ENCODE measurements at regions not wholly inside any gene's neighbourhood (a gene's known extent, or its start where the extent isn't known, plus 50 kb on each side); places are given as distances from the start of the nearest gene placed in this dataset.
"Not testable (repeated sequence)": the region's sequence is repeated elsewhere in the genome, so short reads cannot be mapped to it uniquely, and the experiment has no call there.

DNA sequence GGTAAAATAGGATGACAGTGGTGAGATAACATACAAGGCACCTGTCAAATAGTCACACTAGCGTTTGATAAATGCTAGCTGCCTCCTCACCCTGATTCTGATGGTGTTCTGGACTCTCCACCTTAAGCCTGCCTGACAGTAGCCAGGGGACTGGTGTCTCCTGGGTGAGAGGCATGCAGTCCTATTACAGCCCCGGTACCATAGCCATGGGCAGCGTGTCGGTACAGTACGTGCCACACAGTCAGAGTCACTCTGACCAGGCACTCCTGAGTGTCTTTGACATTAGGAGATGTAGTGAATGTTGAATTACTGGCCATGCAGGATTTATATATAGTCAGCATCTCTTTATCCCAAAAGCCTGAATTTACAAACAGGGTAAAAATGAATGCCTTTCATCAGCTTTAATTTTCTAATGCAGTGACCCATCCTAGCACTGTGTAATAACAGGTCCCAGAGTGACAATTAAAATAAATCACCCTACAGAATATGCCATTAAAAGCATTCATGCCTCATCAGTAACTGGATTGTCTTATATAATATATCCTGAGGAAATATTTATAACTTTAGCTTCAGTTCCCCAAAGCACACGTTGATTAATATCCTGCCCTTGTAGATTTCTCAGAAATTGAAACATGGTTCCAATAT is 760.3 kb upstream of the SOX11 start:
- no peak for ATAC-seq
- no peak overlapping the region for H3K27ac Mint-ChIP-seq

DNA sequence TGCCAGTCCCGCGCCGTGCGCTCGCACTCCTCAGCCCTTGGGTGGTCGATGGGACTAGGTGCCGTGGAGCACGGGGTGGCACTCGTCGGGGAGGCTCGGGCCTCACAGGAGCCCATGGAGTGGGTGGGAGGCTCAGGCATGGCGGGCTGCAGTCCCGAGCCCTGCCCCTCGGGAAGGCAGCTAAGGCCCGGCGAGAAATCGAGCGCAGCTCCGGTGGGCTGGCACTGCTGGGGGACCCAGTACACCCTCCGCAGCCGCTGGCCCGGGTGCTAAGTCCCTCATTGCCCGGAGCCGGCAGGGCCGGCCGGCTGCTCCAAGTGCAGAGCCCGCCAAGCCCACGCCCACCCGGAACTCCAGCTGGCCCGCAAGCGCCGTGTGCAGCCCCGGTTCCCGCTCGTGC is 756.9 kb upstream of the SOX11 start:
- H3K27ac Mint-ChIP-seq; DNase-seq; CTCF ChIA-PET; H3K4me1 Mint-ChIP-seq (ENCODE audit: low read depth); POLR2A ChIA-PET; H3K27me3 Mint-ChIP-seq (ENCODE audit: low read depth); H3K36me3 Mint-ChIP-seq (ENCODE audit: low read depth); H3K4me3 Mint-ChIP-seq; ATAC-seq: not testable (repeated sequence)
- H3K9me3 Mint-ChIP-seq (ENCODE audit: insufficient read depth), result peaks cover 14% of the 10 kb centered on the region

More for the DNA sequence above, 760.3 kb upstream of the SOX11 start:
- H3K27me3 Mint-ChIP-seq (ENCODE audit: low read depth), result no peaks in the 10 kb centered on the region
- no peak for DNase-seq
- no peak overlapping the region for H3K4me3 Mint-ChIP-seq
- no peaks in the 10 kb centered on the region for H3K4me1 Mint-ChIP-seq (ENCODE audit: low read depth)
- ChIA-PET CTCF (no interaction called here), POLR2A (no interaction called here)
- H3K9me3 Mint-ChIP-seq (ENCODE audit: insufficient read depth), result peaks cover 24% of the 10 kb centered on the region
- H3K36me3 Mint-ChIP-seq (ENCODE audit: low read depth), result no peaks in the 10 kb centered on the region

DNA sequence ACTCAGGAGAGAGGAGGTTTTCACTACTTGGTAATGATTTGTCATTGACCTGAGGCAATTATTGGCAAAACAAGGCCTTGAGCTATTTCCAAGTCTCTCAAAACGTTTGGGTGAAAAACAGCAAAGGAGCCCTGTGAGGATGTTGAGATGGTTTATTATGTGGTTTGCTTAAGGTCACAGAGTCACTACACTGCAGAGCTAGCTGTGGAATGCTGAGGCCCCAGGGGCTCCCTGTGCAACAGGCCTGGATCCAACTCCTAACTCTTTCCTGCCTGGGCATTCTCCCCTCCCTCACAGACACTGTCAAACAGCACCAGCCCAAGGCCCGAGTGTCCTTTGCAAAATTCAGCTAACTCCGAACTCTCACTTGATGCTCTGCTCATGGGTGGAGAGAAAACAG is 754.6 kb upstream of the SOX11 start:
- POLR2A ChIA-PET, result no interaction called here
- no peak for DNase-seq

DNA sequence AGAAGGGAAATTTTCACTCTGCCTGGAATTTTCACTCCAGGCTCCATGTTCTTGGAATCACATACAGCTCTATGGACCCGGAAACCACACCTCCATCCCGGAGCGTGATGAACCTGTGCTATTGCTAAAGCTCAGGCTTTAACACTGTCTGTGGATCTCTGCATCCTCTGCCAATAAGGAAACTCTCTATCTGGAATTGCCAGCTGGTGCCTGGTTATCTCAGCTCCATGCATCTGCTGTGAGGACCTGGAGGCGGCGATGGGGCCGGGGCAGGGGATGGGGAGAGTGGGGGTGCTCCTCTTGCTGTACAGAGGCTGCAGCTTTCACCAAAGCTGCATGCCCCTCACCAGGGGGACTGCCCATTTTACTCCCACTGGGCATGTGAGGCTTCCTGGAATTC is 754.0 kb upstream of the SOX11 start:
- no peak for ATAC-seq
- CTCF ChIA-PET, result no interaction called here
- H3K27me3 Mint-ChIP-seq (ENCODE audit: low read depth), result no peaks in the 10 kb centered on the region
- no peak for DNase-seq
- no peak overlapping the region for H3K27ac Mint-ChIP-seq
- H3K4me1 Mint-ChIP-seq (ENCODE audit: low read depth), result no peaks in the 10 kb centered on the region
- no peaks in the 10 kb centered on the region for H3K36me3 Mint-ChIP-seq (ENCODE audit: low read depth)
- POLR2A ChIA-PET, result no interaction called here
- H3K4me3 Mint-ChIP-seq, result no peak overlapping the region
- H3K9me3 Mint-ChIP-seq (ENCODE audit: insufficient read depth), result peaks cover 21% of the 10 kb centered on the region

More for the DNA sequence above, 754.6 kb upstream of the SOX11 start:
- Mint-ChIP-seq H3K27me3 (ENCODE audit: low read depth) (no peaks in the 10 kb centered on the region), H3K4me1 (ENCODE audit: low read depth) (no peaks in the 10 kb centered on the region), H3K9me3 (ENCODE audit: insufficient read depth) (peaks cover 21% of the 10 kb centered on the region), H3K4me3 (no peak overlapping the region), H3K27ac (no peak overlapping the region), H3K36me3 (ENCODE audit: low read depth) (no peaks in the 10 kb centered on the region)
- CTCF ChIA-PET, result no interaction called here
- no peak for ATAC-seq

DNA sequence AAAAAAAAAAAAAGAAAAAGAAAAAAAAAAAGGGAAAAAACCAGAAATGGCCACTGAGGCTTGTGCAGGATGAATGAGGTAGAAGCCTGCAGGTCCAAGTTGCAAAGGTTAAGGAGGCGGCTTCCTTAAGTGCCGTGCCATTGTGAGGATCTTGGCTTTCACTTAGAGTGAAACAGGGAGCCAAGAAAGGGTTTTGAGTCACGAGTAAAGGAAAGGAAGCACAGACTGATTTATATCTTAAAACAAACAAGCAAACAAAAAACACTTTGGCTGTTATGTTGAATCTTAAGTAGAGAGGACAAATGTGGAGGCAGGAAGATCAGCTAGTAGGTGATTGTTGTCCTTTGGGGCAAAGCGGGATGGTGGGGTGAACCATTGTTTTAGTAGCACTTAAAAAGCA is 749.7 kb upstream of the SOX11 start:
- no peak for ATAC-seq
- ChIA-PET POLR2A (no interaction called here), CTCF (no interaction called here)
- H3K4me3 Mint-ChIP-seq, result no peak overlapping the region
- no peaks in the 10 kb centered on the region for H3K4me1 Mint-ChIP-seq (ENCODE audit: low read depth)
- H3K27ac Mint-ChIP-seq, result no peak overlapping the region
- H3K36me3 Mint-ChIP-seq (ENCODE audit: low read depth), result no peaks in the 10 kb centered on the region
- DNase-seq, result no peak
- peaks cover 11% of the 10 kb centered on the region for H3K9me3 Mint-ChIP-seq (ENCODE audit: insufficient read depth)
- no peaks in the 10 kb centered on the region for H3K27me3 Mint-ChIP-seq (ENCODE audit: low read depth)

DNA sequence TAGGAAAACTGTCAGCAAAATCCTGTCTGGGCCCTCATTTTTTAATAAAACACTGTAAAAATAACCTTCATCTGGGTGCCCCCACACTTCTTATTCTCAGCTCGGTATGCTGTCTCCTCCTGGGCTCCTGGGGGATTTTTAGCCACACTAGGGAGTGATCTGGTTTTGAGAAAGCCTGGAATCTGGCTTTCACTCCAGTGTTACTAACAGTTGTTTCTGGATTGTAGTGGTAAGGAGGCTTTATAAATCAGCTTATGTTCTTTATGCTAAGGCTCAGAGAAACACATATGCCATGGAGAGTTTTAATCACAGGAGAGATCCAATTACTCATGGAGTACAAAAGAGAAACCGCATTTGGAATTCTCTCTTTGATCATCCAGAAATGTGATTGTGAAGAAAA is 744.3 kb upstream of the SOX11 start:
- H3K27me3 Mint-ChIP-seq (ENCODE audit: low read depth), result no peaks in the 10 kb centered on the region
- POLR2A ChIA-PET, result no interaction called here
- no peak for ATAC-seq

DNA sequence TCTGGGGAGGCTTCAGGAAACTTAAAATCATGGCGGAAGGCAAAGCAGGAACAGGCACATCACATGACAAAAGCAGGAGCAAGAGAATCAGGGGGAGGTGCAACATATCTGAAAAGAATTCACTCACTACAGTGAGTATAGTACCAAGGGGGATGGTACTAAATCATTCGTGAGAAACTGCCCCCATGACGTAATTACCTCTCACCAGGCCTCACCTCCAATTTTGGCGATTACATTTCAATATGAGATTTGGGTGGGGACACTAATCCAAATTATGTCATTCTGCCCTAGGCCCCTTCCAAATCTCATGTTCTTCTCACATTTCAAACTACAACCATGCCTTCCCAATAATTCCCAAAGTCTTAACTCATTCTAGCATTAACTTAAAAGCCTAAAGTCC is 740.8 kb upstream of the SOX11 start:
- CTCF ChIA-PET, result no interaction called here
- Mint-ChIP-seq H3K9me3 (ENCODE audit: insufficient read depth) (peaks cover 3% of the 10 kb centered on the region), H3K4me3 (no peak overlapping the region), H3K27ac (no peak overlapping the region), H3K27me3 (ENCODE audit: low read depth) (no peaks in the 10 kb centered on the region), H3K36me3 (ENCODE audit: low read depth) (no peaks in the 10 kb centered on the region), H3K4me1 (ENCODE audit: low read depth) (no peaks in the 10 kb centered on the region)
- ATAC-seq, result no peak
- no peak for DNase-seq
- POLR2A ChIA-PET, result no interaction called here

More for the DNA sequence above, 744.3 kb upstream of the SOX11 start:
- DNase-seq, result no peak
- CTCF ChIA-PET, result no interaction called here
- no peaks in the 10 kb centered on the region for H3K9me3 Mint-ChIP-seq (ENCODE audit: insufficient read depth)
- no peaks in the 10 kb centered on the region for H3K36me3 Mint-ChIP-seq (ENCODE audit: low read depth)
- H3K27ac Mint-ChIP-seq, result no peak overlapping the region
- no peaks in the 10 kb centered on the region for H3K4me1 Mint-ChIP-seq (ENCODE audit: low read depth)
- H3K4me3 Mint-ChIP-seq, result no peak overlapping the region

DNA sequence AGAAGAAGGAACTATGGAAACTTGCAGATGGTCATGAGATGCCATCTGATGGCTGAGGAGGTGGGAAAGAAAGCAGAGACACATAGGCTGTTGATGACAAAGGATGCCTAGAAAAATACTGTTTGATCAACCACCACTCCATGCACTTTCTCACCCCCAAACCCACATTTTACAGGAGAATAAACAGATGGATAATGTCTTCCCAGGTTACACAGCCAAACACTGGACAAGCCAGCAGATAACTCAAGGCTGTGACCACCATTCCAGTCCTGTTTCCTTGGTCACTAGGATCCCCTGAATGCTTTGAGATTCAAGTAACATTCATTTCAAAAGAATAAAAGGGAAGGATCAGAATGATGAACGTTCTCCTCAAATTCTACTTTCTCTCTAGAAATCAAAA is 733.0 kb upstream of the SOX11 start:
- peaks cover 5% of the 10 kb centered on the region for H3K9me3 Mint-ChIP-seq (ENCODE audit: insufficient read depth)
- POLR2A ChIA-PET, result no interaction called here

DNA sequence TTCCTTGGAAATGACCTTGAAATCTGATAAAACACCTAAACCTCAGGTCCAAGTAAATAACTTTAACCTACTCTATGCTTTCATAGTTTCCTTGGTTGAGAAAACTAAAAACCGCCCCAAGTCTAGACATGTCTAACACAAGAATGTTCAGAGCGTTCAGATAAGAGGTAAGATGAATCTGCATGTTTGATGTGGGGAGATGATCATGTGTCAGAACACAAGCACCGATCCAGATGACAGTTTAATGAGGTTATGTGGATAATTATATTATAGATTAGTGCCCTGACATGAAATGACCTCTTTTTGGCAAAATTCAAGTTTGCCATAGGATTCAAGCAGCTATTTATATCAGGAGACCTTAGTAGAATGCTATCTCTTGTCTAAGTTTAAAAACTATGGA is 729.8 kb upstream of the SOX11 start:
- no peaks in the 10 kb centered on the region for H3K36me3 Mint-ChIP-seq (ENCODE audit: low read depth)
- POLR2A ChIA-PET, result no interaction called here
- H3K27ac Mint-ChIP-seq, result no peak overlapping the region
- DNase-seq (no peak), ATAC-seq (no peak)
- CTCF ChIA-PET, result no interaction called here
- H3K9me3 Mint-ChIP-seq (ENCODE audit: insufficient read depth), result no peaks in the 10 kb centered on the region
- no peaks in the 10 kb centered on the region for H3K27me3 Mint-ChIP-seq (ENCODE audit: low read depth)
- no peak overlapping the region for H3K4me3 Mint-ChIP-seq
- H3K4me1 Mint-ChIP-seq (ENCODE audit: low read depth), result no peaks in the 10 kb centered on the region

More for the DNA sequence above, 733.0 kb upstream of the SOX11 start:
- no peaks in the 10 kb centered on the region for H3K36me3 Mint-ChIP-seq (ENCODE audit: low read depth)
- no peaks in the 10 kb centered on the region for H3K4me1 Mint-ChIP-seq (ENCODE audit: low read depth)
- no peaks in the 10 kb centered on the region for H3K27me3 Mint-ChIP-seq (ENCODE audit: low read depth)
- CTCF ChIA-PET, result no interaction called here
- H3K4me3 Mint-ChIP-seq, result no peak overlapping the region
- DNase-seq (no peak), ATAC-seq (no peak)
- H3K27ac Mint-ChIP-seq, result no peak overlapping the region

DNA sequence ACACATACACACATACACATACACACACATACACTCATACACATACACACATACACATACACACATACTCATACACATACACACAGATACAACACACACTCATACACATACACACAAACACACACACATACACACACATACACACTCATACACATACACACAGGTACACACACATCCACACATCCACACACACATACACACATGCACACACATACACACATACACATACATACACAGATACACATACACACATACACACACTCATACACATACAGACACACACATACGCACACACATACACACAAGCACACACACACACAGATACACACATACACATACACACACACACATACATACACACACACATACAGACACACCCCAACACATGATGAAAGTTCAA is 729.1 kb upstream of the SOX11 start:
- ChIA-PET POLR2A (no interaction called here), CTCF (no interaction called here)
- no peak for DNase-seq
- Mint-ChIP-seq H3K27ac (no peak overlapping the region), H3K27me3 (ENCODE audit: low read depth) (no peaks in the 10 kb centered on the region), H3K4me3 (no peak overlapping the region), H3K36me3 (ENCODE audit: low read depth) (no peaks in the 10 kb centered on the region), H3K4me1 (ENCODE audit: low read depth) (no peaks in the 10 kb centered on the region), H3K9me3 (ENCODE audit: insufficient read depth) (no peaks in the 10 kb centered on the region)
- no peak for ATAC-seq

DNA sequence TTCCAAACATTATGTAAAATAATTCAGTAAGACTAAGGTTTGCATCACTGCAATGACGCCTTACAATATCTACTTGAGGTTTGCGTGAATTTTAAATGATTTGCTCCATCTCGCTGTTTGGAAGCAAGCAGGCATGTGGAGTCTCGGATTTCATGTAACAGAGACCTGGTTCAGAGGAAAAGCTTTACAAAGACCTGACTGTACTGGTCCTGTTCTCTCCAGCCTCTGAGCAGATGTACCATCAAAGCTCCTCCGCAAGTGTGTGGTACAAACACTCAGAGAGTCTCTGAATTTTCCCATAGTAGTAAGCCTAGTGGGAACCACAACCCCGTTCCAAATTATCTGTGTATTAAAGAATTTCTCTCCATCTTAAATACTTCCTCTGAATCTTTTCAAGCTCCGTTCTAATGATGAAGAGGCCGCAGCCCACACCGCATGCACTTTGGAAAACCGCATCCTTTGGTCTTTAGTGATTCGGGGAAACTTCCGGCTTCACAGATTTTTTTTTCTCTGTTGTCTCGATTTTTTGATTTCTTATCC is 728.1 kb upstream of the SOX11 start:
- H3K4me3 Mint-ChIP-seq, result no peak overlapping the region
- ChIA-PET POLR2A (no interaction called here), CTCF (no interaction called here)
- H3K27ac Mint-ChIP-seq, result no peak overlapping the region
- H3K36me3 Mint-ChIP-seq (ENCODE audit: low read depth), result no peaks in the 10 kb centered on the region
- H3K9me3 Mint-ChIP-seq (ENCODE audit: insufficient read depth), result no peaks in the 10 kb centered on the region
- no peaks in the 10 kb centered on the region for H3K27me3 Mint-ChIP-seq (ENCODE audit: low read depth)
- DNase-seq (no peak), ATAC-seq (no peak)
- H3K4me1 Mint-ChIP-seq (ENCODE audit: low read depth), result no peaks in the 10 kb centered on the region

DNA sequence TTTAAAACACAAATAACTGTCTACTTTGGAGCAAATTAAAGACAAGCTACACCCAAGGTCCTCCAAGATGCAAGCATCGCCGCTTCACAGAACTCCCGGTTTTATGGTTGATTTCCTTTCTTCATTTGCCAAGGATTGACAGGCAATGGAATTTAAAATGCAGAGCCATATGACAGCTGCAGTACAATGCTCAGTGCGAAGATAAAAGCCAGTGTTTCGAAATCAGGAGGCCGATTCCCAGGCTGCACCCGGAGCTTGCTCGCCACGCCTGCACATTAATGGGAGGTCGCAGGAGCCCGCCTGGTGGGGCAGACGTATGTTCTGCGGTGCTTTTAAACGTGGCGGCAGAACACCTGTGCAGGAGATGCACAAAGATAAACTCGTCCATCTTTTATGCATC is 727.6 kb upstream of the SOX11 start:
- no peak overlapping the region for H3K27ac Mint-ChIP-seq
- DNase-seq, result no peak
- ATAC-seq, result no peak
- POLR2A ChIA-PET, result no interaction called here
- H3K4me1 Mint-ChIP-seq (ENCODE audit: low read depth), result no peaks in the 10 kb centered on the region
- no peaks in the 10 kb centered on the region for H3K9me3 Mint-ChIP-seq (ENCODE audit: insufficient read depth)
- CTCF ChIA-PET, result no interaction called here
- no peaks in the 10 kb centered on the region for H3K27me3 Mint-ChIP-seq (ENCODE audit: low read depth)
- no peak overlapping the region for H3K4me3 Mint-ChIP-seq
- H3K36me3 Mint-ChIP-seq (ENCODE audit: low read depth), result no peaks in the 10 kb centered on the region

DNA sequence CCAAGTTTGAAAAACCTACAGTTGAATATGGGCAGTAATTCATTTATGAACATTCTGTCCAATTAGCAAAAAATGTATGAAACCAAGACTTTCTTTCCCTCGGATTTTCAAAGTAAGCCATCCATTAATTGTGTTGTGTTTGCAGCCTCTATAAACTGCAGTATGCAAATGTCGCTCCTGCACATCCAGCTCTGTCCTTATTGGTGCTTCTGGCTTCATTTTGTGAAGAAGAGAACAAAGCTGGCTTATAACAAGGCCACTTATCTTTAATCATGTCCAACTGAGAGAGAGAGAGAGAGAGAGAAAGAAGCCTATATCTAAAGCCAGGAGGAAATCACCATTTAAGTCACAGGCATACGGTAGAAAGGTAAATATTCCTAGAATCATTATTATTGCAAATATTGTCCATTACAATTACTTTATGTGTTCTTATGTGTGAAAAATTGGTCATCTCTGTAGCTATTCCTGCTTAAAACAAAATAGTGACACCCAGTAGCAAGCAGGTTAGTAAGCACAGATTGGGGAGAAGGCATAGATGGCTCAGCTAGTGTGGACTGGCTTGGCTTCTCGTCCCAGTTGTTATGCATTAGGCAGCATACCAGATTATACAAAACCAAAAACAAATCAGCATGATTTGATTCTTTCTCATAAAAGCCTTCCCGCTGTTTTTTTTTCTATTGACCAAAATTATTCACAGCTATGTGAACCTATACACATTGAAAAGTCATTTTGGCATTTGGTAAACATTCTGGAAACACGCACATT is 726.4 kb upstream of the SOX11 start:
- Mint-ChIP-seq H3K4me3 (no peak overlapping the region), H3K9me3 (ENCODE audit: insufficient read depth) (no peaks in the 10 kb centered on the region), H3K36me3 (ENCODE audit: low read depth) (no peaks in the 10 kb centered on the region), H3K4me1 (ENCODE audit: low read depth) (no peaks in the 10 kb centered on the region), H3K27ac (no peak overlapping the region), H3K27me3 (ENCODE audit: low read depth) (no peaks in the 10 kb centered on the region)
- POLR2A ChIA-PET, result no interaction called here
- CTCF ChIA-PET, result no interaction called here
- DNase-seq (no peak), ATAC-seq (no peak)
